Cardiac fibroblast (primary cell): ENCODE measurements at regions not wholly inside any gene's neighbourhood (a gene's known extent, or its start where the extent isn't known, plus 50 kb on each side); places are given as distances from the start of the nearest gene placed in this dataset.

ENCODE experiments used
- DNase-seq, 2 donors: peaks; one replicate each; pipeline versions ENCODE4 v3.0.0 to v3.0.0-alpha.2; 2010; ENCODE audit warnings: low read depth in 2 of 2
- H3K4me3 ChIP-seq, 2 donors: replicated peaks in 1 of 2; 1 replicate in 1 of 2; 2 replicates in 1 of 2; pipeline ENCODE4 v1.5.1; 2011; ENCODE audit warnings: low read depth in 2 of 2, low read length in 2 of 2, mild to moderate bottlenecking in 2 of 2, moderate library complexity in 1 of 2
- CTCF ChIP-seq: IDR thresholded peaks from one replicate; pipeline ENCODE4 v1.5.1; 2011; ENCODE audit warnings: low read depth, mild to moderate bottlenecking, low read length, inconsistent platforms

GRCh38 chr15:25056484-25057425 is 102.0 kb downstream of the SNRPN start:
- no peak overlapping the region for H3K4me3 ChIP-seq
- no peak for DNase-seq
- peak; percentile 5 for TF ChIP-seq CTCF

GRCh38 chr15:25057574-25057973 is 102.8 kb downstream of the SNRPN start:
- no peak overlapping the region for H3K4me3 ChIP-seq
- TF ChIP-seq CTCF: no peak
- no peak for DNase-seq

- no peak for DNase-seq
- no peak overlapping the region for H3K4me3 ChIP-seq
- TF ChIP-seq CTCF: no peak
These were observed 103.4 kb downstream of the SNRPN start for GRCh38 chr15:25058080-25058785.

- no peak overlapping the region for H3K4me3 ChIP-seq
- no peak for TF ChIP-seq CTCF
- no peak for DNase-seq
These were observed 105.1 kb downstream of the SNRPN start for GRCh38 chr15:25059698-25060471.

GRCh38 chr15:25060472-25060803 is 105.7 kb downstream of the SNRPN start:
- H3K4me3 ChIP-seq: no peak overlapping the region
- DNase-seq: no peak
- TF ChIP-seq CTCF: no peak

GRCh38 chr15:25060996-25061620 is 106.3 kb downstream of the SNRPN start:
- H3K4me3 ChIP-seq: no peak overlapping the region
- TF ChIP-seq CTCF: no peak
- DNase-seq: no peak
